ENCODE measurements at regions not wholly inside any gene's neighbourhood (a gene's known extent, or its start where the extent isn't known, plus 50 kb on each side); places are given as distances from the start of the nearest gene placed in this dataset.
"Not testable (repeated sequence)": the region's sequence is repeated elsewhere in the genome, so short reads cannot be mapped to it uniquely, and the experiment has no call there.

DNA sequence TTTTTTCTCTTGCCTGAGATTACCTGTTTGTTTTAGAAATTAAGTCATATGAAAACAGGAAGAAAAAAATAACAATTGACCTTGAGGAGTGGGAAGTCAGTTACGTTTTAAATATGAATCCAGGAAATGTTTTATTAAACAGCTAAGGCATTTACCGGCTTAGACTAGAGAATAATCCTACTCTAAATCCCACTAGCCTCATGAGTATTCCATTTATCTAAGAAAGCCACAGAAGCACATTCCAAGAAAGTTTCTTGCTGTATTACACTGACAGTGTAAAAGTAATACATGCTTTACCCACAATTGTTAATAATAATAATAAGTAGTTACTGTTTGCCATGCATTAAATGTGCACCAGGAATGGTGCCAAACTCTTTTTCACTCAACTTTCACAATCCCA is 90.9 kb downstream of the BMP4 start:
- DNase-seq (no peak), ATAC-seq (no peak)
- intact Hi-C loops (cut with DNase I) = no loop called here

DNA sequence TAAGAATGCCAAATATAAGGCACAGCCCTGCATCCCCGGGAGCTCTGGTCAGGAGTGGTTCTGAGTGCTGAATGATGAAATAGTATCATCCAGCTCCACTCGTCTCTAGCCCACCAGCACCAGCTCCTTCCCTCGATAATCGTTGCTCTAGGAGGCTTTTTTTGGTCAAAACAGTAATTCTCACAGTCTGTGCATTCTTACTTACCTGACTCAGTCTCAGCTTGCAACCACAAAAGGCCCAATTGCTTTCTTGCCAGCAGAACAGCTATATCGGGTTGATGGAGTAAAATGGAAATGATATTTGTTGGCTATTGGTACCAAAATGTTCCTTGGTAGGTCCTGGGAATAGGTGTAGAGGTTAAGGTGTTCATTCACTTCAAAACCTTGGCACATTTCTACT is 94.8 kb downstream of the BMP4 start:
- intact Hi-C loops (cut with DNase I) = no loop called here
- no peak for ATAC-seq
- no peak for DNase-seq

DNA sequence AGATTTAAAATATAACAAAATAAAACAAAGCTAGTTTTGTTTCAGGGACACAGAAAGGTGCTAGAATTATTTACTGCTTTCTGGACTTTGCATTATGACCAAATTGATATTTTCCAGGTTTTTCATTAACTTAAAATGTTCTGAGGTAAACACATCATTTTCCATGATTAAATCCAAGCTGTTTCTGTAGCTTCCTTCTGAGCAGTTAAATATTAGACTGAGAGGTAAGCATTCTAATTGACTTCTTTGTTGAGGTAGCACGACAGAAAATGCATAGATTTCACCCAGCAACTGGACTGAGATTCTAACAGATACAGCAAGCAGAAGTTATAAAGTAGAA is 98.3 kb downstream of the BMP4 start:
- intact Hi-C loops (cut with DNase I) = no loop called here
- ATAC-seq = no peak
- DNase-seq = no peak

DNA sequence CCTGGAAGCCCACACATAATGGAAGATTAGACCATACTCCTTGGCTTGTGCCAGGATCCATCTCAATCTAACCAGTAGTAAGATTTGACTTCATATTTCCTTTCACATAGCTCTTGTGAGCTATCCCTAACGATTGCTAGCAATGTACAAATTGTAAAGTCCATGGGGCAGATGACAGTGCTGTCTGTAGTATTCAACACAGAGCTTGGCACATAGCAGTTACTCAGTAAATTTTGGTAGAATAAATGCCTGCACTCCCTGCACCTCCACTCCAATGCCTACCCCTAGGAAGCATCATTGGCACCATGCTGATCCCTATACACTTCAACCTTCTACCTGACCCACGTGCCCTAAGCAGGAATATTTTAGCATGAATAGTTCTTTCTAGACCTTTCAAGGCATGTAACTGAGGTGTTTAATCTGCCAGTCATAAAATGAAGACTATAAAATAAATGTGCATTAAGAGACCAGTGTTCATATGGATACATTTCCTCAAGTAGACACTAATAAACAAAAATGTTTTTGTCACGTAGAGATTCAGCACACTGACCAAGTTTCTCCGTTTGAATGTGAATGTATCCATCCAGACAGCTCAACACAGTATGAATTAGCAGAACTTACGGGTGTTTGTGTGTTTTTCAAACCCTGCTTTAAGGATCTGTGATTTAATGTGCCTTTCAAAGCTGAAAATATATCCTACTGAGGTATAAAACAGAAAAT is 98.8 kb downstream of the BMP4 start:
- intact Hi-C loops (cut with DNase I) = no loop called here
- no peak for DNase-seq
- ATAC-seq = no peak

DNA sequence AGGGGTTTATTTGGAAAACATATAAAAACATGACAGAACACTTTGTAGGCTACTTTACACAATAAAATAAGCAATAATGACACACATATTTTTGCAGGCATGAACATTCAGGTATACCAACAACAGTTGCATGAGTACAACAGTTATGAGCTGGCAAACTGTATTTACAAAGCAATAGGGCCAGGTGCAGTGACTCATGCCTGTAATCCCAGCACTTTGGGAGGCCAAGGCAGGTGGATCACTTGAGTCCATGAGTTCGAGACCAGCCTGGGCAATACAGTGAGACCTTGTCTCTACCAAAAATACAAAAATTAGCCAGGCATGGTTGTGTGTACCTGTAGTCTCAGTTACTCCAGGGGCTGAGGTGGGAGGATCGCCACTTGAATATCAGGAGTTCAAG is 101.1 kb downstream of the BMP4 start:
- intact Hi-C loops (cut with DNase I) = no loop called here
- ATAC-seq (no peak), DNase-seq (no peak)

DNA sequence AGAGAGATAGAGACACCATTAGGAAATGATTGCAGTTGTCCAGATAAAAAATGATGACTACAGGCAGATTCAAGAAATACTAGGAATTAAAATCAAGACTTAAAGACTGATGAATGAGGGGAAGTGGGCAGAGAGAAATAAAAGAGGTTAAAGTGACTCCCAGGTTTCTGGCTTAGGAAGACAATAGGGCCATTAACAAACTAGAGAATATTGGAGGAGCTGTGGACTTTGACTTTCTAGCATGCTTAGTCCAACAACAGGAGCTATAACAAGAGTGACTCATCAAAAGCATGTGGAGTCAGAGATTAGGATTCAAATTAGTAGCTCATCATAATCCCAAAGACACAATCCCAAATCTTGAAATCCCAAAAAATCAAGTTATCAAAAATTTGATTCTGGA is 101.5 kb downstream of the BMP4 start:
- ATAC-seq (no peak), DNase-seq (no peak)
- intact Hi-C loops (cut with DNase I) = no loop called here

DNA sequence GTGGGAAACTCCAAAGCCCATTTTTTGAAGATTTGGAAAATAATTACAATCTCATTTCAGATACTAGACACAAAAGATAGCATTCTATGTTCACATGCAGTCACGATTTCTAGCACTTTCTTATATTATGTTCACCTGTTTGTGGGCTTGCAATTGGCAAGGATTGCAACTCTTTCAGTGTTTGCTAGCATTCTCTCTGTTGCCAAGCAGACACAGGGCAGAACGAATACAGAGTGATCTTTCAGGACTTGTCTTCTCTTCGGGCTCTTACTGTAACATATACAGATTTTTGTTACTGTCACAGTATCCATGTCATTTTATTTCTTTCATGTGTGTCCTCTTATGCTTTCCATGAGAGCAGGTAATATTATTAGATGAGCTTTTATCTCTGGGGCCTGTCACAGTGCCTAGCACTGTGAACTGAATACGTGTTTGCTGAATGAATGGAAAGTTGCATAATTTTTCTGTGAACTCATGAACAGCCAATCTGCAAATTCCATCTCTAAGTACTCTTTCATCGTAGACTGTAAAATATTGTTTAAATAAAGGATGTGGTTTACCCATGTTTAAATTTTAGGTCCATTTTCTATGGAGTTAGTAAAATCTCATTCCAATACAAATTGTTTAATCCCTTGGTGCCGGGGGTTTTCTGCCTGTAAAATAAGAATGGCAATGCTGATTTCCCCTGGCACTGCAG is 105.1 kb downstream of the BMP4 start:
- DNase-seq = no peak
- peak in 1 of 2 donors; percentile 32 for ATAC-seq

DNA sequence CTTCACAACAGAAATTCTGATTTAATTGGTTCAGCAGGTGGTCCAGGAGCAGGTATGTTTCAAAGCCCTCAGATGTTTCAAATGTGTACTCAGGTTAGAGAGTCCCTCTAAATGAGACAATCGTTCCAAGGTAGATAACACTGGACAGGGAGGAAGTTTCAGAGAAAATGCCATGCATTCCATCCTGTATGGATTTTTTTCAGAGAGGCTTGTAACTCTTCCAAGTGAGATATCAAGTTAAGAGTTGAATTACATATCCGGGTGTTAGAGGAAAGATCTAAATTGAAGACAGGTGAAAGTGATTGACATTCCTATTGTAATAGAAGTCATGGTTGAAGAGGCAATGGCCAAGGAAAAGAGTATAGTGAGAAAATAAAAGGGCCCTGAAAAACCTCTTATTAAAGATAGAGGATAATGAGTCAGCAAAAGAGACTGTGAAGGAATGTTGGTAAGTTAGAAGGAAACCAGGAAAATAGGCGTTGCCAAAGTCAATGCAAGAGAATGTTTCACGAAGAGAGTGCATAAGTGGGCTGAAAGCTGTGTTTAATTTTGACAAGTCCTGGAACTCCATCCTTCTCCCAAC is 105.8 kb downstream of the BMP4 start:
- peak in 1 of 2 donors; percentile 84 for ATAC-seq
- no peak for DNase-seq
- intact Hi-C loops (cut with DNase I) = no loop called here

More for the DNA sequence above, 105.1 kb downstream of the BMP4 start:
- intact Hi-C loops (cut with DNase I) = no loop called here

DNA sequence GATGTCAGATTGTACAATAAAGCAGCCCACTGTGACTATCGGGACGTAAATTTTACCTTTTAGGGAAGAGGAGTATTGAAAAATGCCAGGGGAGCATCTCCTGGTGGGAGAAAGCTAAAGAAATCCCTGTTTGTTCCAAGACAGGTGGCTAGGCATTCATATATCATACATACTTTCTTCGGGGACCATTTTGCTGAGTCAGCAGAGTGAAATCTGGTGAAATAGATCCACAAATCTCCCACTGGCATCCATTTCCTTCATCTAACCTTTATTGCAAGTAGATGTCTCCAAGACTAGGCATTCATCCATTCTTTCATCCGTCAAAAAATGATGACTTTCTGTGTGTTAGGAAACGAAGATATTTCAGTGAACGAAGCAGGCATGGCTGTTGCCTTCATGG is 107.1 kb downstream of the BMP4 start:
- DNase-seq (no peak), ATAC-seq (no peak)
- intact Hi-C loops (cut with DNase I) = no loop called here

DNA sequence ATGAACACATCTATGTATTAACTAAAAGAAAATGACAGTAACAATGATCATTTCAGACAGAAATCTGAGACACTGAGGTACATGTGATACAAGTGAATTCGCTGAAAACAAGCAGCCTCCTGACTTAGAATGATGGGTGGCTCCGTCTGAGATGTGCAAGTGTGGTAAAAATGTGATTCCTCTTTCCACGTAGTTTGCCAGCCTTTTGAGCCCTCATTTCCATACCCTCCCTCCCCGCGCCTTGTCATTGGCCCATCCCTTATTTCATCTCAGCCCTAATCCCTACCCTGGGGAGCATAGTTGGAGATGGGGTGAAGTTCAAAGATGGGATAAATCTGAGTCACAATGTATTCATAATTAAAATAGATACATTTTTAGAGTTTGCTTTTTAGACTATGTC is 107.8 kb downstream of the BMP4 start:
- no peak for ATAC-seq
- no peak for DNase-seq
- intact Hi-C loops (cut with DNase I) = no loop called here

DNA sequence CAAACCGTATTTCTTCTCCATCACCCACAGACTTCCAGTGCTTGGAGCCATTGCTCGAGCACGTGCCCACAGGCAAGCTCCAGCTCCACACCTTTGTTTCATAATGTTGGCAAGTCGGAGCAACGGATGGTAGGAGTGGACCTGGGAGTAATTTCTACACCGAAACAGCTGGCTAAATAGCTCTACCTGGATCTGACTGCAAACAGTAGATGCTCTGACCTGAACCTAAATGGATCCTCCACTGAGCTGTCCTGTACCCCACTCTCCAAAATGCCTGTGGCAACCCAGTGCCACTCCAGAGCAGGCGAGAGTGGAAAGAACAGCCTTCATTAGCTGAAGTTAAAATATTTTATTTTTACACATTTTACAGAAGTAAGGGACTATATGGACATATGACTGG is 108.7 kb downstream of the BMP4 start:
- intact Hi-C loops (cut with DNase I) = no loop called here

DNA sequence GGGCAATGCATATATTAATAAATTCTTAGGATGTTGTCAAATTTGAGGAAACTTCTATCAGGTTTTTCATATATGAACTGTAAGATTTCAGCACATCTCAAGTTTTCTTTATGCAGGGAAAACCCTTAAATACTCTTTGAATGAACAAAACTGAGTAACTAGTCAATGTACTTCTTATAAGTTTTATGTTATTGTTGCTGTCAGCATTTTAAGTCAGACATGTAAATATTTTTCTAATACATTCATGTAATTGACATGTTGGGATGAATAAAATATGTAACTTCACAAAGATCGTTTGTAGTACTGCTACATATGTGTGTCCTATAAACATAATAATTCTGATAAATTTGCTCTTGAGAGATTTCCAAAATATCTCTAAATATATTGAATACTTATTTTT is 109.6 kb downstream of the BMP4 start:
- ATAC-seq = no peak
- intact Hi-C loops (cut with DNase I) = no loop called here
- DNase-seq = no peak

More for the DNA sequence above, 108.7 kb downstream of the BMP4 start:
- DNase-seq (no peak), ATAC-seq (no peak)

DNA sequence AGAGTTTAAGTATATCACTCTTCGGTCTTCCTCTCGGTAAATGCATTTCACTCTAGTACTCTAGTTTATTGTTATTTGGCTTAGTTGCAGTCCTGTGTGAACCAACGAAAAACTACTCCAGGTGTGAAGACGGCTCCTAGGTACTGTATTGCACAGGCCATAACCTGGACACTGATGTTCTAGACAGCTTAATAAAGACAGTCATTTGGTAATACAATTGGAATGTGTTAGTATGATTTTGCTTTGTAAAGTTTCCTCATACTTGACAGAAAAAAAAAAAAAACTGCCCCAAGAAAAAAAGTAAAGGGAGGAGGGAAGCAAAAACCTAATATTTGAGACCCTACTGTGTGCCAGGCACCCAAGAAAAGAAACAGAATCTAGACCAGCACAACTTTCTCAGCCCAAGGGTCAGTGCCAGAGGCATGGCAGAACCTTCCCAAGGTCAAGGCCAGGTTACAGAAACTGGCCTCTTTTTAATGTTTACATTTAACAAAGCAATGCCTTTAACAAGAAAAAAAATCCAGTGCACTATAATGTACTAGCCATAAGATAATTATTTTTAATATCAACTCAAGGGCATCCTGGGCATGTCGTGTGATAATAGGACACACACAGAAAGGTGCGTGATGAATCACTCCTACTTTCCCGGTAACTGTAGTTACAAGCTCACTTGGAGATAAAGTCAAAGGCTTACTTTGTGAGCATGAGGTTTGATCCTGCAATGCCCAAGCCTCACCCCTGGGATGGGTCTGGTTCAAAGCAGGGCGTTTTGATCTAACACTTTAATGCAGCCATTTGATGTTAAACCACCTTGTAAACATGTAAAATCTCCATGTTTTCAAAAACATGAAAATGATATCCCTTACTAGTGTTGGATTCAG is 110.6 kb downstream of the BMP4 start:
- DNase-seq (no peak), ATAC-seq (no peak)
- intact Hi-C loops (cut with DNase I) = no loop called here

DNA sequence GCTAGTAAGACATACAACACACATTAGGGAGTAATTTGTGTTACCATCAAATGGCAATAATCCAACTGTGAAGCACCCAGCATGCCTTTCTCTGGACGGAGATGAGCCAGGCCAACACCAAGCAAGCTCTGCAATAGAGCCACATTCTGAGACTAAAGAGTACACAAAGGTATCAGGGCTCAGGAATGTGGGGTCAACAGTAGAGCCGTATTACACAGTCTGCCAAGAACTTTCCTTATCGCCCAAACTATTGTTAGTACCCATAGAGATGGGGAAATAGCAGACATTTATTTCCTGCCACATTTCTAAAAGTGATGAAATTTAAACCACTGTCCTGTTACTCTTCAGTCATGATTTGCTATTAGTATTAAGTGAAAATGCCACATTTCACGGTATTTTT is 113.7 kb downstream of the BMP4 start:
- peak; percentile 70 to 79 for ATAC-seq

DNA sequence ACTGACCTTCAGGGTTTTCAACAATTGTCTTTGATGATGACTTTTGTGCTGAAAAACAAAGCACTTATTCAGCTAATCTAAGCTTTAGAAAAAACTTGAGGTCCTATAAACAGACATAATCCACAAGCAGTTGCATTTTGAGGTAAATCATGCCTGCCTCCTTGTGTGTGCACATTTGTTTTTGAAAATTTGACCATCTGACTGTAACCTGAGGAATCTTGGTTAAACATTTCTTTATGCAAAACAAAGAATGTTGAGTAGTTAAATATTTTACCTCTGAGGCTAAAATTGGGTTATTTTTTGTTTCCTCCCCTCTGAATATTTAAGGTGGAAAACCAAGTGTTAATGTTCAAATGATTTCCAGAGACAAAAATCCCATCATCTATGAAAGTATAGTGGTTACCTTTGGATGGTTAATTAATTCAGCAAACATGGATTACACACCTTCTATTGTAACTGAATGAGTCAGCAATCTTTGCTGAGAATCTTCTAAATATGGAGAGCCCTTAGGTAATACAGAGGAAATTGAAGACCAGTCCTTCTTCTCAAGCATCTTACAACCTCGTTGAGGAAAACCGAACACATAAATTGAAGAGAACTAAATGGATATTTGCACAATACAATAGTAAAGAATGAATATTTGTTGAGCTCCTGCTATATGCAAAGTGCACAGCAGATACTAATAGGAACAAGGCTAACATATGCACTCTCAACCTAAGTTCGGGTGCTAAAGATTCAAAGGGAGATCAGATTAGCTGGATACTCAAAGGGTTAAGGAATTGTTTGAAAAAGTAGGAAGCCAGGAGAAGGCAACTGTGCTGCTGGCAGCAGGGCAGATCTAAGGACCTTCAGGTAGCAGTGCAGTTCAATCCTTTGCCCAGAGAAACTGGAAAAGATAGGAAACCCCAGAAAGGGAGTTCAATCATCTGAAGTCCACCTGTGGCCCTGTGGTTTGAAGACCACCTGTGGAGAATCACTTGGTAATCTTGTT is 115.2 kb downstream of the BMP4 start:
- DNase-seq (no peak), ATAC-seq (no peak)
- intact Hi-C loops (cut with DNase I) = no loop called here

More for the DNA sequence above, 113.7 kb downstream of the BMP4 start:
- DNase-seq = no peak
- intact Hi-C loops (cut with DNase I) = no loop called here

DNA sequence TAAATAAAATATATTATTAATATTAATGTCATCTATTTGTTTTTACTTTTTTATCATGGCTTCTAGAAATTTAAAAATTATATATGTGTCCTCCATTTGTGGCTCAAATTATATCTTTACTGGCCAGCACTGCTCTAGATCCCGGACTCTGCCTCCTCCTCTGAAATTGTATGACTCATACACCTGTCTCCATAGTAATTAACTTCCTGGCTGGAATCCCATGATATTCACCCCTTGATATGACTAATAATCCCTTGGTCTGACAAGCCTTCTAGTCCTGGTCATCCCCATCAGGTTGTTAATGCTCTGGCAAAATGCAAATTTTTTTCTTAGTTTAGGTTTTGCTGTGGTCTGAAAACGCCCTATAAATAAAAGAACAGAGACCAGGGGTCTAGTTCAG is 116.2 kb downstream of the BMP4 start:
- DNase-seq (no peak), ATAC-seq (peak; percentile 34 to 88)
- intact Hi-C loops (cut with DNase I) = no loop called here

DNA sequence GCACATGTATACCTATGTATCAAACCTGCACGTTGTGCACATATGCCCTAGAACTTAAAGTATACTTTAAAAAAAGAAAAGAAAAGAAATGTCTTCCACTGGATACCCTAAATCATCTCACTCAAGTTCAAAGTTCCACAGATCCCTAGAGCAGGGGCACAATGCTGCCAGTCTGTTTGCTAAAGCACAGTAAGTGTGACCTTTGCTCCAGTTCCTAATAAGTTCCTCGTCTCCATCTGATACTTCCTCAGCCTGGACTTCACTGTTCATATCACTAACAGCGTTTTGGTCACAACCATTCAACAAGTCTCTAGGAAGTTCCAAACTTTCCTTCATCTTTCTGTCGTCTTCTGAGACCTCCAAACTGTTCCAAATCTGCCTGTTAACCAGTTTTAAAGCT is 118.3 kb downstream of the BMP4 start:
- DNase-seq (no peak), ATAC-seq (no peak)
- intact Hi-C loops (cut with DNase I) = no loop called here

DNA sequence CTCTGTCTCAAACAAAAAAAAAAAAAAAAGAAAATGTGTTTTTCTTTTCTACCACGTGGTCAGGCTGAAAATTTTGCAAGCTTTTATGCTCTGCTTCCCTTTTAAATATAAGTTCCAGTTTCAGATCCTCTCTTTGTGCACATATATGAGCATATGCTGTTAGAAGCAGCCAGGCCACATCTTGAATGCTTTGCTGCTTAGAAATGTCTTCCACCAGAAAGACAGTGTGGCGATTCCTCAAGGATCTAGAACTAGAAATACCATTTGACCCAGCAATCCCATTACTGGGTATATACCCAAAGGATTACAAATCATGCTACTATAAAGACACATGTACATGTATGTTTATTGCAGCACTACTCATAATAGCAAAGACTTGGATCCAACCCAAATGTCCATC is 119.0 kb downstream of the BMP4 start:
- intact Hi-C loops (cut with DNase I); ATAC-seq; DNase-seq: not testable (repeated sequence)

DNA sequence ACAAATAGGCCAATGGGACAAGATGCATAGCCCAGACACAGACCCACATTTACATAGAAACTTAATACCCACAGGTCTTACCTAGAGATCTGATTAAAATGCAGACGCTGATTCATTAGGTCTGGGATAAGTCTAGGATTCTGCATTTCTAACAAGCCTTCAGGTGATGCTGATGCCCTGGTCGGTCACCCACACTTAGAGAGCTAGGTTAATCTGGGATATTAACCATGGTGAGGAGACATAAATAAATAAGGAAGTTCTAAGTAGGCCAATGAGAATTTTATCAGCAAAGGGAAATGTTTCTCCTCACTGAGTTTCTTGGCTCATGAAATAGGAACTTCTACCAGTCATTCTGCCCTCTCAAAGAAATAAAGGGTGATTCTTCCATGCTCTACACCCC is 120.1 kb downstream of the BMP4 start:
- ATAC-seq (no peak), DNase-seq (no peak)
- intact Hi-C loops (cut with DNase I) = no loop called here
